Fibroblast of lung (primary cell): ENCODE measurements at regions not wholly inside any gene's neighbourhood (a gene's known extent, or its start where the extent isn't known, plus 50 kb on each side); places are given as distances from the start of the nearest gene placed in this dataset.

ENCODE experiments used
- DNase-seq, 2 donors: peaks; one replicate each; pipeline versions ENCODE4 v3.0.0 to v3.0.0-alpha.2; 2010; ENCODE audit warnings: low read depth in 2 of 2
- H2AFZ ChIP-seq: 2 replicates; pipeline ENCODE4 v1.5.1; 2012; ENCODE audit warnings: low read length, control low read depth, inconsistent platforms
- H3K27ac ChIP-seq: 2 replicates; pipeline ENCODE4 v1.5.1; 2011; ENCODE audit warnings: low read length, control low read depth; ENCODE audit not compliant: insufficient read depth
- H3K27me3 ChIP-seq: 2 replicates; pipeline ENCODE4 v1.5.1; 2011; ENCODE audit warnings: mild to moderate bottlenecking, low read length; ENCODE audit not compliant: control insufficient read depth, insufficient read depth
- H3K36me3 ChIP-seq: 2 replicates; pipeline ENCODE4 v1.5.1; 2011; ENCODE audit warnings: low read length; ENCODE audit not compliant: control insufficient read depth, insufficient read depth
- H3K4me1 ChIP-seq: 2 replicates; pipeline ENCODE4 v1.5.1; 2011; ENCODE audit warnings: low read length; ENCODE audit not compliant: control insufficient read depth, insufficient read depth; ENCODE audit errors: extremely low read depth
- H3K4me2 ChIP-seq: 2 replicates; pipeline ENCODE4 v1.5.1; 2011; ENCODE audit warnings: low read length, control low read depth; ENCODE audit not compliant: insufficient read depth; ENCODE audit errors: extremely low read depth
- H3K4me3 ChIP-seq, 4 experiments: fragments of 200-600 bp in 1 of 4; sonication (generic) in 1 of 4; replicated peaks in 1 of 4; 2 replicates each; pipeline ENCODE4 v1.5.1; 2011 to 2016; ENCODE audit warnings: low read length in 4 of 4, low read depth in 3 of 4, mild to moderate bottlenecking in 3 of 4, control low read depth in 2 of 4, inconsistent platforms in 1 of 4, mixed read lengths in 1 of 4; ENCODE audit not compliant: insufficient read depth in 1 of 4; ENCODE audit errors: control extremely low read depth in 1 of 4
- H3K79me2 ChIP-seq: 2 replicates; pipeline ENCODE4 v1.5.1; 2012; ENCODE audit warnings: mild to moderate bottlenecking, low read length, inconsistent platforms; ENCODE audit not compliant: control insufficient read depth, insufficient read depth
- H3K9ac ChIP-seq: 2 replicates; pipeline ENCODE4 v1.5.1; 2011; ENCODE audit warnings: mild to moderate bottlenecking, low read length, control low read depth; ENCODE audit not compliant: insufficient read depth
- H3K9me3 ChIP-seq: 2 replicates; pipeline ENCODE4 v1.5.1; 2012; ENCODE audit warnings: low read depth, low read length; ENCODE audit not compliant: control insufficient read depth, insufficient read depth
- H4K20me1 ChIP-seq: 2 replicates; pipeline ENCODE4 v1.5.1; 2011; ENCODE audit warnings: low read length; ENCODE audit not compliant: control insufficient read depth, insufficient read depth; ENCODE audit errors: extremely low read depth
- EZH2 ChIP-seq: IDR thresholded peaks from 2 replicates; pipeline ENCODE4 v1.5.1; 2012; ENCODE audit warnings: low read length, control low read depth, mild to moderate bottlenecking; ENCODE audit errors: missing control alignments
- TF ChIP-seq, protein P1 (sequence below), 2 donors: IDR thresholded peaks in 1 of 2; conservative IDR thresholded peaks in 1 of 2; 1 replicate in 1 of 2; 2 replicates in 1 of 2; pipeline ENCODE4 v1.5.1; 2011 to 2012; ENCODE audit warnings: low read length in 2 of 2, control low read depth in 1 of 2, inconsistent platforms in 1 of 2, low read depth in 1 of 2, mild to moderate bottlenecking in 1 of 2

DNA sequence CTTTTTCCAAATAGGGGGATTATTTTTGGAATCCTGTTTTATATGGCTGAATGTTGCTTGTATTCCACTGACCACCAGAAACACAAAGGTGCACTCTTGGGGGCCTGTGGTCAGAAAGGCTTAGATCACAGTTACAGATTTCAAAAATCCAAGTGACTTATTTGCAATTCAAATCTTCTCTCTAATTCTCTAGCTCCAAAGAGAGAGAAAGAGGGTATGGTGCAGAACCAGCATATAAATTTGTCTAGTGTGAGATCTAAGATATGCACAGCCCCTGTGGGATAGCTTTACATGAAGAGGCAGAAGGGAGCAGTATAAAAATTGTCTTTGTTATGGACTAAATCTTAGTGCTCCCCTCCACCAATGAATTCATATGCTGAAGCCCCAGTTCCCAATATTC is 1121.7 kb upstream of the CELF2 start:
- Histone ChIP-seq H3K4me1 (no peaks in the 10 kb centered on the region), H3K27me3 (no peaks in the 10 kb centered on the region), H3K9me3 (no peaks in the 10 kb centered on the region), H3K36me3 (no peaks in the 10 kb centered on the region), H3K27ac (no peak overlapping the region), H3K4me3 (no peak overlapping the region), H3K79me2 (no peaks in the 10 kb centered on the region), H3K9ac (no peak overlapping the region), H4K20me1 (no peaks in the 10 kb centered on the region), H3K4me2 (no peak overlapping the region), H2AFZ (no peak overlapping the region)
- no peak for TF ChIP-seq EZH2
- TF ChIP-seq, protein P1, sequence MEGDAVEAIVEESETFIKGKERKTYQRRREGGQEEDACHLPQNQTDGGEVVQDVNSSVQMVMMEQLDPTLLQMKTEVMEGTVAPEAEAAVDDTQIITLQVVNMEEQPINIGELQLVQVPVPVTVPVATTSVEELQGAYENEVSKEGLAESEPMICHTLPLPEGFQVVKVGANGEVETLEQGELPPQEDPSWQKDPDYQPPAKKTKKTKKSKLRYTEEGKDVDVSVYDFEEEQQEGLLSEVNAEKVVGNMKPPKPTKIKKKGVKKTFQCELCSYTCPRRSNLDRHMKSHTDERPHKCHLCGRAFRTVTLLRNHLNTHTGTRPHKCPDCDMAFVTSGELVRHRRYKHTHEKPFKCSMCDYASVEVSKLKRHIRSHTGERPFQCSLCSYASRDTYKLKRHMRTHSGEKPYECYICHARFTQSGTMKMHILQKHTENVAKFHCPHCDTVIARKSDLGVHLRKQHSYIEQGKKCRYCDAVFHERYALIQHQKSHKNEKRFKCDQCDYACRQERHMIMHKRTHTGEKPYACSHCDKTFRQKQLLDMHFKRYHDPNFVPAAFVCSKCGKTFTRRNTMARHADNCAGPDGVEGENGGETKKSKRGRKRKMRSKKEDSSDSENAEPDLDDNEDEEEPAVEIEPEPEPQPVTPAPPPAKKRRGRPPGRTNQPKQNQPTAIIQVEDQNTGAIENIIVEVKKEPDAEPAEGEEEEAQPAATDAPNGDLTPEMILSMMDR (conservative IDR thresholded peaks at IDR 0.05 in 1 of 2, IDR thresholded peaks at IDR 0.05 in 1 of 2; ENCODE audit: low read depth in 1 of 2, low read length in 2 of 2): no peak
- DNase-seq: no peak

DNA sequence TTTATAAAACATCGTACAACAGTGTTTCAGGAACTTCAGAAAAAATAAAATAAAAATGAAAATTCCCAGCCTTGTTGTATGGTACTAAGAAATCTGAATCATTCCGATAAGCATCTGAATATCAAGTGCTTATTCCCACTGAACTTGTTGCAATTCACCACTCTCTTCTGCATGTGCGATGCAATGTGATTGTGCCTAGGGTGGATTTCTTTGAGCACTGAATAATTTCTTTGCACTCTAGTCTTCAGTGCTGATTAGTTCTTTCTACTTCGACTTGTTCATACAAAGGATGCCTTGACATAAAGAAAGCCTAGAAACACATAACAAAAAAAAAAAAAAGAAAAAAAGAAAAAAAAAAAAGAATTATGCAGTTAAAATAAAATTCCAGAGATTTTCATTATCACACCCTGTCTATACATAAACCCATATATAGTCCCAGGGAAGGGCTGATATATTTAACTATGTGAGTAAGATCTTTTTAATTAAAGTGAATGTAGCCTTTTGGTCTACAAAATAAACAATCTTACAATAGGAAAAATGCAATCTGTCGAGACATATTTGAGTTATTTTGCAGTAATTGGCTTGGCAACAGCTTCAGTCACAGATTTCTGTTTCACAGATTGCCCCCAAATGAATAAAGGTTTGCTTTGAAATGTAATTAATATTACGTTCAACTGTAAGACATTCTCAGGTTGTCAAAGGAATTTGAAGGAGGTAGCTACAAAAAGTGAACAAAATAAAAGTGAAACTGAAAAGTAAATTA is 1118.9 kb upstream of the CELF2 start:
- no peak overlapping the region for H2AFZ ChIP-seq
- TF ChIP-seq, protein P1 (conservative IDR thresholded peaks at IDR 0.05 in 1 of 2, IDR thresholded peaks at IDR 0.05 in 1 of 2; ENCODE audit: low read depth in 1 of 2, low read length in 2 of 2): no peak
- no peak for TF ChIP-seq EZH2
- H3K36me3 ChIP-seq: no peaks in the 10 kb centered on the region
- no peaks in the 10 kb centered on the region for H4K20me1 ChIP-seq
- H3K4me2 ChIP-seq: no peak overlapping the region
- H3K9ac ChIP-seq: no peak overlapping the region
- no peak for DNase-seq
- H3K79me2 ChIP-seq: no peaks in the 10 kb centered on the region
- H3K27me3 ChIP-seq: no peaks in the 10 kb centered on the region
- no peaks in the 10 kb centered on the region for H3K4me1 ChIP-seq
- no peak overlapping the region for H3K4me3 ChIP-seq
- no peaks in the 10 kb centered on the region for H3K9me3 ChIP-seq
- no peak overlapping the region for H3K27ac ChIP-seq

- H2AFZ ChIP-seq: no peak overlapping the region
- no peak overlapping the region for H3K9ac ChIP-seq
- H3K27ac ChIP-seq: no peak overlapping the region
- H3K4me3 ChIP-seq: no peak overlapping the region
- no peaks in the 10 kb centered on the region for H3K9me3 ChIP-seq
- no peaks in the 10 kb centered on the region for H3K4me1 ChIP-seq
- H3K79me2 ChIP-seq: no peaks in the 10 kb centered on the region
- H4K20me1 ChIP-seq: no peaks in the 10 kb centered on the region
- no peak overlapping the region for H3K4me2 ChIP-seq
- DNase-seq: no peak
- no peaks in the 10 kb centered on the region for H3K27me3 ChIP-seq
- no peaks in the 10 kb centered on the region for H3K36me3 ChIP-seq
- TF ChIP-seq, protein P1 (conservative IDR thresholded peaks at IDR 0.05 in 1 of 2, IDR thresholded peaks at IDR 0.05 in 1 of 2; ENCODE audit: low read depth in 1 of 2, low read length in 2 of 2): no peak
- TF ChIP-seq EZH2: no peak
Measured at GRCh38 chr10:9900751-9901150, 1116.9 kb upstream of the CELF2 start.
